ENCODE measurements at regions not wholly inside any gene's neighbourhood (a gene's known extent, or its start where the extent isn't known, plus 50 kb on each side); places are given as distances from the start of the nearest gene placed in this dataset.

GRCh38 chr2:506866-507265, 170.3 kb downstream of the TMEM18 start:
- DNase-seq: no peak

DNA sequence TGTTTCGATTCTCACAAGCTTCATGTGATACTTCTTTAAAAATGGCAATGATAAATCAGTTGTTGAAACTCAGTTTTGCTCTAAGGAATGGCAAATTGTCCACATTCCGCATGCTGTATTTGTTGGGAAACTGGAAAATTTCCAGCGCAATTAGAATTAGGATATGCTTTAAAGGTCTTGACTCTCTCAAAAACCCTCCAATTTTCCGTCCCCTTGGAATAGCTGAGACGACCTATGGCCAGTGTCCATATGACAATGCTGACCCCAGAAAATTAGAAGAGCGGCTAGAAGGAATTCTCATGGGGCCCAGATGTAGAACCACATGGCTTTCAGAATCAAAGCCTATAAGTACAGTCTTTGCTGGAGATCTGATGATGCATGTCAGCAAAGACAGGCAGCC, 170.8 kb downstream of the TMEM18 start:
- DNase-seq: no peak

DNA sequence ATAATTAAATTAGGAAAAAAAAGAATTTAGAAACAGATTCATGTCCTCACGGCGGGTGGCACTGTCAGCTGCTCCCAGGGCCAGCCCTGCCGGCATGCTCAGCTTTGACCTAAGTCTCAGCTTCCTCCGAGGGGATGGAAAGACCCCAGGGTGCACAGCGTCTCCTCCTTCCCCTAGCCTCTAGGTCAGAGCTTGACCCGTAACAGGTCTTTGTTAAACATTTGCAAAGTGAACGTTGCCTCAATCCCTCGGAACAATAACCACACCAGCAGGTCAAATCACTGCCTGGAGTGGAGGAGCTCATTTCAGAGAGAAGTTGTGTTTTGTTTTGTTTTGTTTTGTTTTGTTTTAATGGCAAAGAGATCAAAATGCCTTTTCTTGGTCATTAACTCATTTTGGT, 171.3 kb downstream of the TMEM18 start:
- no peak for DNase-seq

GRCh38 chr2:503288-503999, 173.8 kb downstream of the TMEM18 start:
- DNase-seq: no peak

DNA sequence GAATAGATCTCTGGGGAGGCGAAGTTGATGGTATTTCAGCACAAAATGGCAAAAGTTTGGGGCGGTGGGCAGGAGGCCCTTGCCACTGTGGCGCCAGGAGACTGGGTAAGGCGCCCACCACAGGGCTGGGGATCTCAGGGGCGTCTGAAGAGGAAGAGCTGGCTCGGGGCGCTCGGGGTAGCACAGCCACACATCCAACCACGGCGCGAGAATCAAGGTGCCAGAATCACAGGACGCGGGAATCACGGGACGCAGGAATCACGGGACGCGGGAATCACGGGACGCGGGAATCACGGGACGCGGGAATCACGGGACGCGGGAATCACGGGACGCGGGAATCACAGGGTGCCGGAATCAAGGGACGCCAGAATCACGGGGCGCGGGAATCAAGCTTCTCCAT, 174.4 kb downstream of the TMEM18 start:
- no peak for DNase-seq

DNA sequence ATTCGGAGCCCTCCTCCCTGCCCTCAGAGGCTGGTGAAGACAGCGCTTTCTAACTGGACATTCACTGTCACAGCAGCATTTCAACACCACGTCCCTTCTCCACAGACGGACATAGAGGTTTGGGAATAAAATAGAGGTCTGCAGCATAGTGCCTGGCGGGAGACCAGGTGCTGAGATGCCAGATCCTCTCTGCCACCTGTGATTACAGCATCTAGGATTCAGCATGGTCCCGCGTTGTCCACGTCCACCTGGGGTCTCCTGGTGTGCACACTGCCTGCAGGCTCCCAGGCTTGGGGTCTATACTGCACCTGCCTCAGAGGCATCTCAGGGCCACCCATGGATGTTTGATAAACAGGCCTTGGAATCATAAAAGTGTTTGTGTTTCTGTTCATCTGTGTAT, 175.5 kb downstream of the TMEM18 start:
- DNase-seq: no peak

DNA sequence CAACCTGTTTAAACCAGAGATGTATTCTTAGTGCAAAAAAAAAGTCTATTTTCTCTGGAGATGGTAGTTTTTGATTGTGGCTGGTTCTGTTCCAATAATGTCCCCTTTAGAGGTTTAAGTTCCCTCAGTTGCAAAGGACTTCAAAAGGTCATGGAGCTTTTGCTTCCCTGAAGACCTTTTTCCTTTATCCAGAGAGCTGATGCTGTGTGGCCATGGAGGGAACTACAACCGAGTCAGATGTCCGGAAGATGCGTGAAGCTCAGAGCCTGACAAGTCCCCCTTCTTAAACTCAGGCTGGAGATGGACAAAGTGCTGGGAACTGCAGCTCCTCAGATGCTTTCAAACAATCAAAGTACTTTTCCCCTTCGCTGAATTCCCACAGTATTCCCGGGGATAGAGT, 176.1 kb downstream of the TMEM18 start:
- no peak for DNase-seq

DNA sequence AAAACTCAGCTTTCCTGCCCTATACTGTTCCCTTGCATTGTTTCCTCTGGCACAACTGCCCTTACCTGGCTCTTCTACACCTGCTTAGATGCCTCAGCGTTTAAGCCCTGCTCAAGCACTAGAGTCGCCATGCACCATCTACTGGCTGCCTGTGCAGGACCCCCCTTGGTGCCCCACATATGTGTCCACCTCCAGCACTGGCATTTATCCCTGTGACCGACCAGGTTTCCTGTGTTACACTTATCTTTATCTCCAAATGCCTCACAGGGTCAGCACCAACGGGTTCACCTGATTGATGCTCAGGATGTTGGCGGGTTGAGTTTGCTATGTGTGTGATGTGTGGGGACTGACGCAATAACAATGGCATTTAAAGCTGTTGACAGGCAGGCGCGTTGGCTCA, 177.5 kb downstream of the TMEM18 start:
- no peak for DNase-seq

- DNase-seq: no peak
Observed at GRCh38 chr2:498493-499178, 178.6 kb downstream of the TMEM18 start.

GRCh38 chr2:497770-498492, 179.3 kb downstream of the TMEM18 start:
- no peak for DNase-seq

DNA sequence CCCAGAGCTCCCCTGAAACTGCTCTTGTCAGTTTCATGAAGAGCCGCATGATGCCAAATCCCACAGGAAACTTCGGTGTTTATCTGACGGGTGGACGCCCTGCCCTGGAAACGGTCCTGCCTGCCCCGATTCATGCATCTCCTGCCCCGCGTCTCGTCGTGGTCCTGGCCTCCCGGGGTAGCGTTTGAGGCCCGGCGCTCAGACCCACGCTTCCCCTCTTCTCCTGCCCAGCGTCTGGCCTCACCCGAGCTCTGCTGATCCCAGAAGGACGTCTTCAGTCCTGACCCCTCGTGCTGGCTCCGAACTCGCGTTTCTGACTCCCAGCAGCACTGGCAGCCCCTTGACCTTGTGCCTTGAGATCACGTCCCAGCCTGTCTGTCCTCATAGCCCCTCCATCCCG, 180.5 kb downstream of the TMEM18 start:
- DNase-seq: no peak

- DNase-seq: no peak
Observed at GRCh38 chr2:495745-496275, 181.4 kb downstream of the TMEM18 start.

DNA sequence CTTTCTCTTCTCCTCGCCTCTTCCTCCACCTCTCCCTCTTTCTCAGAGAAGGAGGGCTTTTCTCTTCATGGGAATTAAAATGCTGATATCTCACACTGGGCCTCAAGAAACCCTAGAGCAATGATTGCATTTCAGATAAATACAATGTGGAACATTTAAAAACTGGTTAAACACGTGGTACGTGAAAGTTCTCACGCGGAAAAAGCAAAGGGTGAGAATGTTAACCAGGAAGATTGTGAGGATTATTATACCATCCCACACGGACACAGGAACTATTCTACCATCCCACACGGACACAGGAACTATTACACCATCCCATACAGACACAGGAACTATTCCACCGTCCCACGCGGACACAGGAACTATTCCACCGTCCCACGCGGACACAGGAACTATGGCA, 182.4 kb downstream of the TMEM18 start:
- DNase-seq: no peak

- DNase-seq: no peak
Observed at GRCh38 chr2:493228-493627, 184.0 kb downstream of the TMEM18 start.

DNA sequence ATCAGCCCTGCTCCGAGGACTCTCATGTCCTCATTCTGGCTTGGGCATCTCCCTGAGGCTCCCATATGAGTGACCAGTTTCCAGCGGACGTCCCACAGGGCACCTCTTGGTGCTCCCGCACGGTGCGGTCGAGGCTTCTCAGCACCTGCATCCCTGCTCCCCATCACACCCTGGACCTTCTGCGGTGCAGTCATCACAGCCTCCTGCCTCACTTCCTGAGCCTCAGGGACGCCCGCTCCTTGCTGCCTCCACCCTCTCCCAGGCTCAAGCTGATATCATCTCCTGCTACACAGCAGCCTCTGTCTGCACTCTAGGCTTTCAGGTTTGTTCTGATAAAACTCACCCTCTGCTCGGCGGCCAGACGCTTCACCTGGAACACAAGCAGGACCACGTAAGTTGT, 185.0 kb downstream of the TMEM18 start:
- no peak for DNase-seq

DNA sequence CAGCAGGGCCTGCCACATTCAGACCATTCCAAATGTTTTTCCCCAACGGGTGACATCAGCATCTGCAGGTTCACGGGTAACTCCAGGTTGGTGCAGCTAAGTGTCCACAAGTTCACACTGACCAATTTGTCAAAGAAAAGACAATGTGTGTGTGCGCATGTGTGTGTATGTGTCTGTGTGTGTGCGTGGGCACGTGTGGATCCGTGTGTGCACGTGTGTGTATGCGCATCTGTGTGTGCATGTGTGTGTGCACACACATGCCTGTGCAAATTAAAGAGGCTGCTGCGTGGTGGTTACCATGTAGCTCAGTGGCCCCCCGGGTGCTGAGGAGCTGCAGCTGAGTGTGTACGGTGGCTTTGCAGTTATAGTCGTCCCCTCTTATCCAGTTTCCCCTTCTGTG, 187.4 kb downstream of the TMEM18 start:
- DNase-seq: no peak

DNA sequence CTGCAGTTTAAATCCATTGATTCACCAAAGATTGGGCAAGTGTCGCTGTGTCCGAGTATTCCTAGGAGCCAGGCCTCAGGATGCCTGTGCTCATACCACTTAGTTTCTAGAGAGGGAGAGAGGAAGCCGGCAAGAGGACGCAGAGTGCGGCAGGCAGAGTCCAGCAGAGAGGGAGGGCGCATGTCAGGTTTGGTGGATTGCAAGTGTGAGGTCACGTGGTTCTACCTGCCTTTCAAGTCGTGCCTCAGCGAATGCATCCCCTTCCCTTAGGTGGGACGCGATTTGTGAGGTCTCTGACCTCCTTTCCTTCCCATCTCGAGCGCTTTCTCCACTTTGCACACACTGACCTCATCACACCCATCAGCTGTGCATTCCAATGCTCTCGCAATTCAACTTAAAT, 188.1 kb downstream of the TMEM18 start:
- no peak for DNase-seq

DNA sequence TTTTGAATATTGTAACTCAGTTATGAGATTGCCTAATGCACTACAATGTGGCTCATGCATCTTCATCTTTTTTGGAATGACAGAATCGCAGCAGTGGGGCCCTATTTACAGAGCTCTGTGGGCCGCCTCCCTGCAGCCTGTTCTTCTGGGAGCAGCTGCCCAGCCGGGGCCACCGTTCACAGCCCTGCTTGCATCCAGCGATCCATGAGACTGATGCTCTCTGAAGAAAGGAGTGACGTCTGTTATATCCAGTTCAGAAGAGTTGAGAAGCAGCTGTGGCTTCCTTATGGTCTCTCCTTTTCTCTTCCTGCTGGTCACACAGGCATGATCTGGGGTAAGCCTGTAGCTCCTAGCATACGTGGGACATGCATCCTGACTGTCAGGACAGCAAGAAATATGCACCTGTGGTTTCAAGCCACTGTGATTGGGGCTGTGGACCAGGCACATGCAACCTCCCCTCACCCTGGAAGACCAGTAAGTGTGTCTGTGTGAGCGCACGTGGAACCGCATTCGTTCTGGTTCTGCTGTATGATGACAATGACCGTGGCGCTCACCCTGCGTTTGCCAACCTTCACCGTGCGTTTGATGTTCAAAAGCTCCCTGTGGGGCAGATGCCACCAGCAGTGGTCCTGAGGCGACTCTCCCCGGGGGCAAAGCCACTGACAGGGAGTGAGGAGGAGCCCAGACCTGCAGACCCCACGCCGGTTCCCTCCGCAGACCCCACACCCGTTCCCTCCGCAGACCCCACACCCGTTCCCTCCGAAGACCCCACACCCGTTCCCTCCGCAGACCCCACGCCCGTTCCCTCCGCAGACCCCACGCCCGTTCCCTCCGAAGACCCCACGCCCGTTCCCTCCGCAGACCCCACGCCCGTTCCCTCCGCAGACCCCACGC, 189.8 kb downstream of the TMEM18 start:
- no peak for DNase-seq

DNA sequence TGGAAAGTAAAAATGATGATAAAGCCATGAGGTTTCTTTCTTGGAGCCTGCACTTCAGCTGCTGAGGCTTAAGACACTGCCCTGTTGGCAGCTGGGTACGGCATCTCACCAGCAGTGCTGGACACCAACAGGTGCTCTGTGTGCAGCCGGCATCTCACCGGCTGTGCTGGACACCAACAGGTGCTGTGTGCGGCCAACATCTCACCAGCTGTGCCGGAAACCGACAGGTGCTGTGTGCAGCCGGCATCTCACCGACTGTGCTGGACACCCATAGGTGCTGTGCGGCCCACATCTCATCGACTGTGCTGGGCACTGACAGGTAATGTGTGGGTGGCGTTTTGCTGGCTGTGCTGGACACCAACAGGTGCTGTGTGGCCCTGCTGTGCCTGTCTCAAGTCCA, 190.8 kb downstream of the TMEM18 start:
- DNase-seq: no peak

- no peak for DNase-seq
Observed at GRCh38 chr2:481388-481787, 193.5 kb upstream of the ALKAL2 start.

- no peak for DNase-seq
Observed at GRCh38 chr2:479490-480176, 191.7 kb upstream of the ALKAL2 start.

GRCh38 chr2:479031-479430, 191.1 kb upstream of the ALKAL2 start:
- no peak for DNase-seq

Data from activated CD4-positive, CD25-positive, alpha-beta regulatory T cell treated with anti-CD3 and anti-CD28 coated beads, Interleukin-2, amount 50 U/mL, for 72 hours (primary cell).